HepG2 (cell line): ENCODE measurements at regions not wholly inside any gene's neighbourhood (a gene's known extent, or its start where the extent isn't known, plus 50 kb on each side); places are given as distances from the start of the nearest gene placed in this dataset.
"Not testable (repeated sequence)": the region's sequence is repeated elsewhere in the genome, so short reads cannot be mapped to it uniquely, and the experiment has no call there.

Source experiments
- ATAC-seq: fragments of 200-7000 bp; cut with Tn5 transposase; 3 replicates; pipeline ENCODE4 v1.9.1; 2020; ENCODE audit warnings: mild to moderate bottlenecking, moderate library complexity
- BruUV-seq: library from RNA; stranded (reverse); fragments of 400-500 nt; replicated peaks from 2 replicates; lab custom pipeline; 2021; lab: Mats Ljungman, UMichigan
- CTCF ChIA-PET: fragments of 300-600 bp; formaldehyde crosslinking; extraction: SDS; loops from one replicate; lab custom pipeline; 2021; ENCODE audit warnings: low total read pairs, inconsistent platforms, low intra/inter-chr PET ratio; lab: Yijun Ruan, JAX
- POLR2A ChIA-PET: fragments of 350-600 bp; sonication (Branson Sonifier 250); formaldehyde crosslinking; loops from one replicate; lab custom pipeline; 2020; ENCODE audit warnings: antibody characterized with exemption, inconsistent platforms; lab: Yijun Ruan, JAX
- DNase-seq: peaks from one replicate; pipeline ENCODE4 v3.0.0-alpha.2; 2015; ENCODE audit warnings: low spot score
- FAIRE-seq: peaks from 3 replicates; lab custom pipeline; 2011; peaks lifted over from hg19 to GRCh38; lab: Jason Lieb, UNC
- H2AFZ ChIP-seq: one replicate; pipeline ENCODE4 v1.6.1; 2011; ENCODE audit warnings: low read length, inconsistent platforms
- H3K27ac ChIP-seq: fragments of 300-600 bp; 3 replicates; pipeline ENCODE4 v1.8.0; 2011; ENCODE audit warnings: mixed run types, mild to moderate bottlenecking, mixed read lengths, low read length, inconsistent platforms; ENCODE audit not compliant: insufficient read depth; ENCODE audit errors: extremely low read length
- H3K27me3 ChIP-seq, 2 experiments: fragments of 200-600 bp in 1 of 2; 2 replicates in 1 of 2; 3 replicates in 1 of 2; pipeline versions ENCODE4 v1.6.0 to v1.8.0; 2011; ENCODE audit warnings: low read length in 2 of 2, mild to moderate bottlenecking in 2 of 2, moderate library complexity in 2 of 2, inconsistent platforms in 1 of 2; ENCODE audit not compliant: insufficient read depth in 2 of 2, control insufficient read depth in 1 of 2
- H3K36me3 ChIP-seq, 2 experiments: fragments of 200-600 bp in 1 of 2; replicated peaks in 1 of 2; 2 replicates in 1 of 2; 3 replicates in 1 of 2; pipeline versions ENCODE4 v1.5.1 to v1.8.0; 2011; ENCODE audit warnings: low read length in 2 of 2, inconsistent platforms in 1 of 2; ENCODE audit not compliant: insufficient read depth in 2 of 2, control insufficient read depth in 1 of 2
- H3K4me1 ChIP-seq: 2 replicates; pipeline ENCODE4 v1.5.1; 2012; ENCODE audit warnings: low read length, inconsistent platforms; ENCODE audit not compliant: insufficient read depth
- H3K4me2 ChIP-seq: 2 replicates; pipeline ENCODE4 v1.6.0; 2011; ENCODE audit warnings: low read depth, low read length, inconsistent platforms
- H3K4me3 ChIP-seq, 3 experiments: fragments of 200-600 bp in 1 of 3; sonication (generic), shearing (Covaris generic) in 1 of 3; replicated peaks in 1 of 3; 2 replicates each; pipeline ENCODE4 v1.5.1; 2011 to 2016; ENCODE audit warnings: low read length in 3 of 3, inconsistent platforms in 2 of 3, low read depth in 2 of 3, mild to moderate bottlenecking in 2 of 3, control low read depth in 1 of 3, mixed read lengths in 1 of 3; ENCODE audit not compliant: insufficient read depth in 1 of 3
- H3K79me2 ChIP-seq: one replicate; pipeline ENCODE4 v1.6.1; 2011; ENCODE audit warnings: low read length, inconsistent platforms; ENCODE audit not compliant: insufficient read depth
- H3K9ac ChIP-seq: 2 replicates; pipeline ENCODE4 v1.6.0; 2011; ENCODE audit warnings: mild to moderate bottlenecking, low read depth, low read length, inconsistent platforms; ENCODE audit not compliant: insufficient read depth
- H3K9me3 ChIP-seq: 2 replicates; pipeline ENCODE4 v1.5.1; 2012; ENCODE audit warnings: mild to moderate bottlenecking, low read length
- H4K20me1 ChIP-seq: 2 replicates; pipeline ENCODE4 v1.6.0; 2011; ENCODE audit warnings: inconsistent platforms, mild to moderate bottlenecking, low read length, moderate library complexity; ENCODE audit not compliant: insufficient read depth
- SRSF1 ChIP-seq: fragments of 200-400 bp; formaldehyde crosslinking; optimal IDR thresholded peaks from 2 replicates; pipeline ENCODE3; 2017; ENCODE audit warnings: mild to moderate bottlenecking, low read depth, low read length, moderate library complexity
- WGBS: methylation state at CpG from one replicate; pipeline ENCODE4 v1.1.6; 2017; ENCODE audit warnings: low lambda C conversion rate; 5-methylcytosine and 5-hydroxymethylcytosine counted together
- in situ Hi-C: cut with HindIII; loops from 2 replicates; pipeline ENCODE4 v1.10.0; 2017; ENCODE audit warnings: low pct_unique_long_range_greater_than_20kb; ENCODE audit not compliant: extremely low pct_ligation_motif_present
- intact Hi-C: fragments of 100-400 bp; cut with micrococcal nuclease; formaldehyde crosslinking; loops from one replicate; pipeline ENCODE4 v1.10.0; 2022; ENCODE audit not compliant: unreplicated experiment
- TF ChIP-seq, protein P1 (sequence below): sonication (generic); formaldehyde crosslinking; IDR thresholded peaks from 2 replicates; pipeline ENCODE4 v1.8.0; 2022; ENCODE audit warnings: mild to moderate bottlenecking, missing genetic modification reagents; ENCODE audit not compliant: insufficient replicate concordance

DNA sequence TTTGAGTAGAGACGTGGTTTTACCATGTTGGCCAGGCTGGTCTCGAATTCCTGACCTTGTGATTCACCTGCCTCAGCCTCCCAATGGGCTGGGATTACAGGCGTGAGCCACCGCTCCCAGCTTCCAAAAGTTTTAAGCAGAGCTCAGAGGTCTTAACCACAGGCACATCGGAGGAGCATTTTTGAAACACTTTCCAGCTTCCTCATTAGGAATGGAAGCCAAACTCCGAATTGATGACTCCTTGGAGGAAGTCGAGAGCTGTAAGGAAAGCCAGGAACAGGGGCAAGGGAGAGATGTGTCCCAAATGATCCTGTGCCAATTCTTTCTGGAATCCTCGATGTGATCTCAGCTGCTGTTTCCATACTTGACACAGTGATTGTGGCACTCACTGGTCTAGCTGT is 56.2 kb upstream of the CCZ1B start:
- FAIRE-seq, H3K9me3 ChIP-seq, H2AFZ ChIP-seq, H3K4me2 ChIP-seq, CTCF ChIA-PET, BruUV-seq, DNase-seq, intact Hi-C loops, H3K4me1 ChIP-seq, H3K4me3 ChIP-seq, H3K79me2 ChIP-seq, H3K27ac ChIP-seq, in situ Hi-C loops, H3K36me3 ChIP-seq, ATAC-seq, H3K27me3 ChIP-seq, POLR2A ChIA-PET, H3K9ac ChIP-seq, H4K20me1 ChIP-seq: not testable (repeated sequence)
- WGBS: 23% methylated on average over 8 of the region's 8 CpGs

DNA sequence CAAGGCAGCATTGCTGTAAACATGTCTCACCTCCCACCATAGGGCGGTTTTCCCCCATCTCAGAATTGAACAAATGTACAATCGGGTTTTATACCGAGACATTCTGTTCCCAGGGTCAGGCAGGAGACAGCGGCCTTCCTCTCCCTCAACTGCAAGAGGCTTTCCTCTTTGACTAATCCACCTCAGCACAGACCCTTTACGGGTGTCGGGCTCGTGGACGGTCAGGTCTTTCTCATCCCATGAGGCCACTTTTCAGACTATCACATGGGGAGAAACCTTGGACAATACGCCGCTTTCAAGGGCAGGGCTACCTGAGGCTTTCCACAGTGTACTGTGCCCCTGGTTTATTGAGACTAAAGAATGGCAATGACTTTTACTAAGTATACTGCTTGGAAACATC is 57.7 kb upstream of the CCZ1B start:
- POLR2A ChIA-PET, ATAC-seq, H3K9me3 ChIP-seq, intact Hi-C loops, H3K4me3 ChIP-seq, H3K36me3 ChIP-seq, H2AFZ ChIP-seq, in situ Hi-C loops, H4K20me1 ChIP-seq, DNase-seq, FAIRE-seq, CTCF ChIA-PET, H3K79me2 ChIP-seq, BruUV-seq, H3K4me2 ChIP-seq, H3K27me3 ChIP-seq, H3K27ac ChIP-seq, H3K9ac ChIP-seq, H3K4me1 ChIP-seq: not testable (repeated sequence)
- 49% methylated on average over 5 of the region's 10 CpGs for WGBS

DNA sequence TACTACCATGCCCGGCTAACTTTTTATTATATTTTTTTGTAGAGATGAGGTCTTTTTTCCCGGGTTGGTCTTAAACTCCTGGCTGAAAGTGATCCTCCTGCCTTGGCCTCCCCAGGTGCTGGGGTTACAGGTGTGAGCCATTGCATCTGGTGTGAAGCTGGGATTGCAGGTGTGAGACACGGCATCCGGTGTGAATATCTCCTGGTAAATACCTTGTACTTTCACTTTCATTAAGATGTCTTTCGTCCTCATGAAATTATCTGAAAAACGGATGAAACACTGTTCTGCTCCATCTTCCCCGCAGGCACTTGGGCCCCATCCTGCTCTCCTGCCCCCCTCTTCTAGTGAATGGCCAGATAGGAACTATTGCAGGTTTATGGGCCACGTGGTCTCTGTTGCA is 60.1 kb upstream of the CCZ1B start:
- no peaks in the 10 kb centered on the region for H3K36me3 ChIP-seq
- no peak for FAIRE-seq
- no peak overlapping the region for H3K9ac ChIP-seq
- no peak for ATAC-seq
- peaks cover 0 to 1% of the 10 kb centered on the region in 2 experiments; a peak in 1 of 5 replicates for H3K27me3 ChIP-seq
- H3K79me2 ChIP-seq: no peaks in the 10 kb centered on the region
- H3K4me2 ChIP-seq: peak overlapping the region; percentile 12; the same call in 1 of the 2 replicates
- no peak for DNase-seq
- no peaks in the 10 kb centered on the region for H3K4me1 ChIP-seq
- CTCF ChIA-PET: no interaction called here
- TF ChIP-seq, protein P1, sequence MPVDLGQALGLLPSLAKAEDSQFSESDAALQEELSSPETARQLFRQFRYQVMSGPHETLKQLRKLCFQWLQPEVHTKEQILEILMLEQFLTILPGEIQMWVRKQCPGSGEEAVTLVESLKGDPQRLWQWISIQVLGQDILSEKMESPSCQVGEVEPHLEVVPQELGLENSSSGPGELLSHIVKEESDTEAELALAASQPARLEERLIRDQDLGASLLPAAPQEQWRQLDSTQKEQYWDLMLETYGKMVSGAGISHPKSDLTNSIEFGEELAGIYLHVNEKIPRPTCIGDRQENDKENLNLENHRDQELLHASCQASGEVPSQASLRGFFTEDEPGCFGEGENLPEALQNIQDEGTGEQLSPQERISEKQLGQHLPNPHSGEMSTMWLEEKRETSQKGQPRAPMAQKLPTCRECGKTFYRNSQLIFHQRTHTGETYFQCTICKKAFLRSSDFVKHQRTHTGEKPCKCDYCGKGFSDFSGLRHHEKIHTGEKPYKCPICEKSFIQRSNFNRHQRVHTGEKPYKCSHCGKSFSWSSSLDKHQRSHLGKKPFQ (CRISPR knock-in tag): peak; percentile 97
- no peak for TF ChIP-seq SRSF1
- TF ChIP-seq, all 625 proteins: peak for 1
- intact Hi-C loops (no loop called here), in situ Hi-C loops (no loop called here)
- Histone ChIP-seq H3K9me3 (no peaks in the 10 kb centered on the region), H3K4me3 (no peak overlapping the region), H3K27ac (no peak overlapping the region), H4K20me1 (no peaks in the 10 kb centered on the region), H2AFZ (no peak overlapping the region)
- BruUV-seq: no TSS peak
- WGBS: 45% methylated on average over 8 of the region's 8 CpGs
- POLR2A ChIA-PET: no interaction called here

DNA sequence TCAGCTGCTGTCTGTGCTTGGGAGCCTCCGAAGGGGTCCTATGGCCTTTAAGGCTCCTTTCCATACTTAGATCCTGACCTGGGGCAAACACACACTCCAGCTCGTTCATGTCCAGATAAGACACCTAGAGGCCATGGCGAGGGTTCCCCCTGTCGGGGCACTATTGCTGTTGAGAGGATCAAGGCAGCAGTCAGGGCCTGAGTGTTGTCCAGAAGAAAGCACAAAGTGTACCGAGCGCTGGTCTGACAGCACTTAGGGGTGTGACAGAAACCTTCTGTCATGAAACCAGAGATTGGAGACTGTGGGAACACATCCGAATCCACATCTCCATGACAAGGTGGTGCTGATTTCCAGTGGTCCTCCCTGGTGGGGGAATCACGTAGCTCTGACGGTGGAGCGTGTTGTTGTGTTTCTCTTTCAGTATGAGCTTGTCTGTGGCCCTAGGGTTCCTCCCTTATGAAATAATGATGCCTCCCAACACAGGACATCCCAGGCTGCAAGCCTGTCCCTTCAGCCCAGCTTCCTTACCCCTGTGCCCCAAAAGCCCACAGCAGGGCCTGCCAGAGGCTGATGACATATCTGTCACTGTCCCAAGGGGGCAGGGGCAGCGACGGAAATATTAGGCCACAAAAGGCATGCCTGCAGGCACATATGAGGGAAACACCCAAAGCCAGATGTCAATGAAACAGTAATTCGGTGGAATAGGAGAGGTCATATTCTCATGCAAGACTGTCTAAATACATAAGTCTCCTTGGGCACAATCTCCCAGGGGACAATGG is 62.4 kb upstream of the CCZ1B start:
- FAIRE-seq, H2AFZ ChIP-seq, H3K36me3 ChIP-seq, H3K27me3 ChIP-seq, H3K9ac ChIP-seq, CTCF ChIA-PET, in situ Hi-C loops, H3K4me2 ChIP-seq, H3K4me3 ChIP-seq, H3K4me1 ChIP-seq, ATAC-seq, H3K79me2 ChIP-seq, POLR2A ChIA-PET, BruUV-seq, H4K20me1 ChIP-seq, H3K9me3 ChIP-seq, H3K27ac ChIP-seq, DNase-seq, intact Hi-C loops: not testable (repeated sequence)
- 61% methylated on average over 13 of the region's 13 CpGs for WGBS
